Hepatocyte (in vitro differentiated cells): ENCODE measurements at regions not wholly inside any gene's neighbourhood (a gene's known extent, or its start where the extent isn't known, plus 50 kb on each side); places are given as distances from the start of the nearest gene placed in this dataset.

Experiments used
- EZH2 ChIP-seq: fragments of 200-600 bp; sonication (generic); IDR thresholded peaks from 2 replicates; pipeline ENCODE4 v1.6.1; 2016; ENCODE audit warnings: antibody characterized with exemption, mild to moderate bottlenecking, borderline replicate concordance
- EZH2phosphoT487 ChIP-seq: fragments of 200-600 bp; sonication (generic); IDR thresholded peaks from one replicate; pipeline ENCODE4 v1.6.1; 2018; ENCODE audit warnings: antibody characterized with exemption, mild to moderate bottlenecking, low read depth, moderate library complexity; ENCODE audit not compliant: unreplicated experiment, severe bottlenecking
- TF ChIP-seq, protein P1 (sequence below): fragments of 200-600 bp; sonication (generic); IDR thresholded peaks from 2 replicates; pipeline ENCODE4 v1.5.1; 2016; ENCODE audit warnings: antibody characterized with exemption, mild to moderate bottlenecking; ENCODE audit not compliant: poor library complexity

DNA sequence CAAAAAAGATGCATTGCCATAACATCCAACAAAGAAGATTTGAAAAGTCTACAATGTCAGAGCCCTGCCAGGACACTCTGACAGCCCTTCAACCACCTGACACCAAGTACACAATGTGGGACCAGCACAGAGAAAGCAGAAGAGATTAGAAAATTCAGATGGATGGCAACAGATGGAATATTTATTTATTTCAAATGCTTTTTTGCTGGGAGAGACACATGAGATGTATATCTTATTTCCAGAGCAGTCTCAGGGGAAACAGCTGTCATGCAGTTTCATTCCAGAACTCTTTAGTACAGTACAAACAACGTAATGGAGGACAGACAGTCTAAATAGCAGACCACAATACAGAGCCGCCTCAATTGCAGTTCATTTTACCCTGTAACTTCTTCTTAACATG, 110.1 kb downstream of the MAIP1 start:
- TF ChIP-seq, protein P1, sequence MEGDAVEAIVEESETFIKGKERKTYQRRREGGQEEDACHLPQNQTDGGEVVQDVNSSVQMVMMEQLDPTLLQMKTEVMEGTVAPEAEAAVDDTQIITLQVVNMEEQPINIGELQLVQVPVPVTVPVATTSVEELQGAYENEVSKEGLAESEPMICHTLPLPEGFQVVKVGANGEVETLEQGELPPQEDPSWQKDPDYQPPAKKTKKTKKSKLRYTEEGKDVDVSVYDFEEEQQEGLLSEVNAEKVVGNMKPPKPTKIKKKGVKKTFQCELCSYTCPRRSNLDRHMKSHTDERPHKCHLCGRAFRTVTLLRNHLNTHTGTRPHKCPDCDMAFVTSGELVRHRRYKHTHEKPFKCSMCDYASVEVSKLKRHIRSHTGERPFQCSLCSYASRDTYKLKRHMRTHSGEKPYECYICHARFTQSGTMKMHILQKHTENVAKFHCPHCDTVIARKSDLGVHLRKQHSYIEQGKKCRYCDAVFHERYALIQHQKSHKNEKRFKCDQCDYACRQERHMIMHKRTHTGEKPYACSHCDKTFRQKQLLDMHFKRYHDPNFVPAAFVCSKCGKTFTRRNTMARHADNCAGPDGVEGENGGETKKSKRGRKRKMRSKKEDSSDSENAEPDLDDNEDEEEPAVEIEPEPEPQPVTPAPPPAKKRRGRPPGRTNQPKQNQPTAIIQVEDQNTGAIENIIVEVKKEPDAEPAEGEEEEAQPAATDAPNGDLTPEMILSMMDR = no peak
- TF ChIP-seq EZH2phosphoT487 = no peak
- no peak for TF ChIP-seq EZH2
